ENCODE measurements at regions not wholly inside any gene's neighbourhood (a gene's known extent, or its start where the extent isn't known, plus 50 kb on each side); places are given as distances from the start of the nearest gene placed in this dataset.

DNA sequence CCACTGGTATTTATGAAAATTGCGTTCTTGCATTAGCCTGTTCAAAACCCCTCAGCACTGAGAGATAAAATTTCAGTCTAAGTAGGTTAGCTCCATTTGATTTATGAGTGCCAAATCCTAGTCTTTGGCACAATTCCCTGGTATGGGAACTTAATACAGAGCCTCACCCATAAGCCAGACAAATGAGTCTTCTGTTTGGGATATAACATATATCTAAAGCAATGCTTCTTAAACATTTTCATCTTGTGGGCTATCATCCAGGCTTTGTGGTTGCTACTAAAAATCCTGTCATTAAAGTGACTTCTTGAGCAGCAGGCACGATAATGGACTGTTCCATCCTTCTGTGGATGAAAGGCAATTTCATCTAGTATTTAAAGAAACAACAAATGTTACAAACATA, 419.5 kb upstream of the ACTBL2 start:
- POLR2A ChIA-PET, result no interaction called here
- CTCF ChIA-PET, result no interaction called here
- TF ChIP-seq CTCF (IDR thresholded peaks at IDR 0.05; ENCODE audit: insufficient read depth, low read depth, low read length), result no peak
- no peak for DNase-seq (ENCODE audit: low read depth)
- no peak overlapping the region for H3K4me3 ChIP-seq (ENCODE audit: low read depth, low read length)
- H3K36me3 ChIP-seq (ENCODE audit: control insufficient read depth, insufficient read depth, low read length), result no peaks in the 10 kb centered on the region
- H3K27me3 ChIP-seq (ENCODE audit: control insufficient read depth, insufficient read depth, low read length), result no peaks in the 10 kb centered on the region

GRCh38 chr5:57900381-57900944, 417.9 kb upstream of the ACTBL2 start:
- Histone ChIP-seq H3K36me3 (ENCODE audit: control insufficient read depth, insufficient read depth, low read length) (no peaks in the 10 kb centered on the region), H3K27me3 (ENCODE audit: control insufficient read depth, insufficient read depth, low read length) (no peaks in the 10 kb centered on the region), H3K4me3 (ENCODE audit: low read depth, low read length) (no peak overlapping the region)
- TF ChIP-seq CTCF (IDR thresholded peaks at IDR 0.05; ENCODE audit: insufficient read depth, low read depth, low read length), result no peak
- ChIA-PET POLR2A (no interaction called here), CTCF (interaction anchor here (1.2 kb wide), 1 partner anchor 12 kb away, joined by 3 read pairs; no protein-coding TSS in a partner anchor)
- no peak for DNase-seq (ENCODE audit: low read depth)

DNA sequence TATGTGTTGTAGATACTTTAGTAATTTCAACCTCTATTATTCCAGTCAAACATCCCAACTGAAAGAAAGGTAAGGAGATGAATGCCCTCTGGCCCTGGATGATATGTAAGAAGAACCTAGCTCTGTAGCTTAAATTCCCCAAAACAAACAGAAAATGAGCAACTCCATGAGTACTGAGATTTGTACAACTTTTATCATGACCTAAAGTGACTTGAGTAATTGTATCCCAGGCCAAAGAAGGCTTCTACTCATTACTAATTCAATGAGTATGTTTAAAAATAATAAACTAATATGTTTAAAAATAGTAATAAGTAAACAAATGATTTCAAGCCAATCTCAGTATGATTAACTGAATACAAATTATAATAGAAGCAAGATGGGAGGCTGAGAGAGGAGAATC, 414.0 kb upstream of the ACTBL2 start:
- no peak for DNase-seq (ENCODE audit: low read depth)
- no peak for TF ChIP-seq CTCF (IDR thresholded peaks at IDR 0.05; ENCODE audit: insufficient read depth, low read depth, low read length)
- Histone ChIP-seq H3K4me3 (ENCODE audit: low read depth, low read length) (no peak overlapping the region), H3K27me3 (ENCODE audit: control insufficient read depth, insufficient read depth, low read length) (no peaks in the 10 kb centered on the region), H3K36me3 (ENCODE audit: control insufficient read depth, insufficient read depth, low read length) (no peaks in the 10 kb centered on the region)
- POLR2A ChIA-PET, result no interaction called here
- CTCF ChIA-PET, result interaction anchor here (1.3 to 2.0 kb wide), 2 partner anchors 9 to 564 kb away, joined by 4 to 11 read pairs; partner anchors contain the start of gene PLK2

DNA sequence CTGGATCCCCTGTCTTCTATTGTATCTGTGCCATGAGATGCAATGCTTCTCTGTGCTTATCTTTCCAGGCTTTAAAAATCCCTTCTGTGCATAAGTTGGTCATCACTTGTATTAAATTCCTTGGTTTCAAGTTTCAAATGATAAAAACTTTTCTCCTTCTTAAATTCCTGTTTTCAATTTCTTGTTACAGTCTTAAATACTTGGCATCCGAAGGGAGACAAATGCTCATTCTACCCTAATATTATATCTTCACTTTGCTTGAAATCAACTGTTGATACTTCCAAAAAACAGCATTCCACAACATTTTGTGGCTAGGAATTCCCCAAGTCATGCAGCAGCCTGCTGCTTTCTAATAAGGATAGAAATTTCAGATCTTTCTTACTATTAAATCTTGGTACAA, 413.2 kb upstream of the ACTBL2 start:
- no peaks in the 10 kb centered on the region for H3K36me3 ChIP-seq (ENCODE audit: control insufficient read depth, insufficient read depth, low read length)
- CTCF ChIA-PET, result interaction anchor here (2.0 kb wide), 1 partner anchor 565 kb away, joined by 11 read pairs; the partner anchor contains the start of gene PLK2
- H3K27me3 ChIP-seq (ENCODE audit: control insufficient read depth, insufficient read depth, low read length), result no peaks in the 10 kb centered on the region
- DNase-seq (ENCODE audit: low read depth), result peak; percentile 39
- H3K4me3 ChIP-seq (ENCODE audit: low read depth, low read length), result no peak overlapping the region
- POLR2A ChIA-PET, result no interaction called here
- TF ChIP-seq CTCF (IDR thresholded peaks at IDR 0.05; ENCODE audit: insufficient read depth, low read depth, low read length), result no peak

DNA sequence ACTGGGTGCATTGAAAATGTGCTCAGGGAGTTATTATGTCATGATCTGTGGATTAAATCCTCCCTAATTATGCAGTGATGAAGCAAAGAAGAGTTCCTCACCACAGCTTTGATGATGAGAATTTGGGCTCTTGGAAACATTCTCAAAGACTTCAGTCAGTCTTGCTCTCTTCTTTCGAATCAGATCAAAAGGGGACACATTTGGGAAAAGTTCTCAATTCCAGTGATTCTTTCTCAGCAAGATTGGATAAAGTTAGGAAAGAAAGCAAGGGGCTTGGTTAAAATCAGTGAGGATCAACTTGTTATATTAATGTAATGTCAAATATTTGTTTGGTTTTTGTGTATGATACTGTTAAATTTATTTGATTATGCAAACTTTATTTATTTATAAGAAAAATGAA, 411.3 kb upstream of the ACTBL2 start:
- ChIA-PET POLR2A (no interaction called here), CTCF (interaction anchor here (0.7 kb wide), 1 partner anchor 244 kb away, joined by 3 read pairs; no protein-coding TSS in a partner anchor)
- no peak for DNase-seq (ENCODE audit: low read depth)
- TF ChIP-seq CTCF (IDR thresholded peaks at IDR 0.05; ENCODE audit: insufficient read depth, low read depth, low read length), result no peak
- Histone ChIP-seq H3K4me3 (ENCODE audit: low read depth, low read length) (no peak overlapping the region), H3K27me3 (ENCODE audit: control insufficient read depth, insufficient read depth, low read length) (no peaks in the 10 kb centered on the region), H3K36me3 (ENCODE audit: control insufficient read depth, insufficient read depth, low read length) (no peaks in the 10 kb centered on the region)

Measured in BJ (cell line).